WTC11 (cell line): ENCODE measurements at regions not wholly inside any gene's neighbourhood (a gene's known extent, or its start where the extent isn't known, plus 50 kb on each side); places are given as distances from the start of the nearest gene placed in this dataset.

Source experiments
- ATAC-seq: fragments of 200-7000 bp; cut with Tn5 transposase; 2 replicates; pipeline ENCODE4 v1.10.0; 2021; ENCODE audit warnings: mild to moderate bottlenecking, moderate library complexity
- CTCF ChIA-PET: fragments of 300-600 bp; sonication (Branson Sonifier 250); formaldehyde crosslinking; loops from one replicate; lab custom pipeline; 2021; ENCODE audit warnings: antibody characterized with exemption; lab: Charles Lee
- POLR2A ChIA-PET: fragments of 350-600 bp; sonication (Branson Sonifier 250); formaldehyde crosslinking; loops from one replicate; lab custom pipeline; 2021; ENCODE audit warnings: antibody characterized with exemption; lab: Charles Lee
- DNase-seq: peaks from one replicate; pipeline ENCODE4 v3.0.0; 2021; ENCODE audit warnings: low spot score
- H3K27ac Mint-ChIP-seq: 2 replicates; pipeline ENCODE4 v1.8.0; 2021; ENCODE audit warnings: mixed read lengths
- H3K27me3 Mint-ChIP-seq: 2 replicates; pipeline ENCODE4 v1.8.0; 2021; ENCODE audit warnings: low read depth, mild to moderate bottlenecking, moderate library complexity, mixed read lengths
- H3K36me3 Mint-ChIP-seq: 2 replicates; pipeline ENCODE4 v1.8.0; 2021; ENCODE audit warnings: mixed read lengths
- H3K4me1 Mint-ChIP-seq: 2 replicates; pipeline ENCODE4 v1.8.0; 2022; ENCODE audit warnings: mixed read lengths
- H3K4me3 Mint-ChIP-seq: 2 replicates; pipeline ENCODE4 v1.8.0; 2021; ENCODE audit warnings: mild to moderate bottlenecking, moderate library complexity, mixed read lengths
- H3K9me3 Mint-ChIP-seq: 2 replicates; pipeline ENCODE4 v1.8.0; 2021; ENCODE audit warnings: mixed read lengths
- ERG ChIP-seq: fragments of 250-450 bp; sonication (Bioruptor Pico); IDR thresholded peaks from 2 replicates; pipeline ENCODE4 v1.8.0; 2021; ENCODE audit warnings: mild to moderate bottlenecking
- ETV6 ChIP-seq: sonication (generic); formaldehyde crosslinking; IDR thresholded peaks from 2 replicates; pipeline ENCODE4 v1.8.1; 2022; ENCODE audit warnings: mild to moderate bottlenecking, missing genetic modification reagents
- FOXJ3 ChIP-seq: sonication (generic); formaldehyde crosslinking; IDR thresholded peaks from 2 replicates; pipeline ENCODE4 v1.9.0; 2021; ENCODE audit warnings: missing genetic modification reagents, mild to moderate bottlenecking, borderline replicate concordance
- FOXK1 ChIP-seq: sonication (generic); formaldehyde crosslinking; IDR thresholded peaks from 2 replicates; pipeline ENCODE4 v1.8.0; 2022; ENCODE audit warnings: mild to moderate bottlenecking, moderate library complexity, missing genetic modification reagents
- FOXP1 ChIP-seq: sonication (generic); formaldehyde crosslinking; IDR thresholded peaks from 2 replicates; pipeline ENCODE4 v1.8.0; 2022; ENCODE audit warnings: missing genetic modification reagents, mild to moderate bottlenecking, moderate library complexity, borderline replicate concordance
- GTF2I ChIP-seq: fragments of 250-450 bp; sonication (Bioruptor Pico); conservative IDR thresholded peaks from 2 replicates; pipeline ENCODE4 v1.4.0; 2021; ENCODE audit warnings: mild to moderate bottlenecking
- JAZF1 ChIP-seq: fragments of 250-450 bp; sonication (Bioruptor Pico); IDR thresholded peaks from 2 replicates; pipeline ENCODE4 v1.9.0; 2021; ENCODE audit warnings: moderate library complexity, mild to moderate bottlenecking, inconsistent platforms
- KAT7 ChIP-seq: sonication (generic); formaldehyde crosslinking; IDR thresholded peaks from 2 replicates; pipeline ENCODE4 v1.8.1; 2023; ENCODE audit warnings: missing genetic modification reagents, mild to moderate bottlenecking, borderline replicate concordance
- MXD4 ChIP-seq: fragments of 250-450 bp; sonication (Bioruptor Pico); IDR thresholded peaks from 2 replicates; pipeline ENCODE4 v1.8.0; 2021; ENCODE audit warnings: mild to moderate bottlenecking, moderate library complexity, borderline replicate concordance
- NR2C2 ChIP-seq: sonication (generic); formaldehyde crosslinking; IDR thresholded peaks from 2 replicates; pipeline ENCODE4 v1.8.0; 2022; ENCODE audit warnings: mild to moderate bottlenecking, missing genetic modification reagents
- OVOL2 ChIP-seq: fragments of 250-450 bp; sonication (Bioruptor Pico); IDR thresholded peaks from 2 replicates; pipeline ENCODE4 v1.9.0; 2021; ENCODE audit warnings: mild to moderate bottlenecking, borderline replicate concordance
- PRDM15 ChIP-seq: sonication (generic); formaldehyde crosslinking; IDR thresholded peaks from 2 replicates; pipeline ENCODE4 v1.8.0; 2022; ENCODE audit warnings: missing genetic modification reagents
- SMAD3 ChIP-seq: sonication (generic); formaldehyde crosslinking; IDR thresholded peaks from 2 replicates; pipeline ENCODE4 v1.8.0; 2022; ENCODE audit warnings: missing genetic modification reagents, mild to moderate bottlenecking, borderline replicate concordance
- ZNF219 ChIP-seq: sonication (generic); formaldehyde crosslinking; IDR thresholded peaks from 2 replicates; pipeline ENCODE4 v1.8.0; 2023; ENCODE audit warnings: missing genetic modification reagents, mild to moderate bottlenecking, borderline replicate concordance
- ZNF317 ChIP-seq: sonication (generic); formaldehyde crosslinking; IDR thresholded peaks from 2 replicates; pipeline ENCODE4 v1.8.1; 2023; ENCODE audit warnings: low read depth, mild to moderate bottlenecking, moderate library complexity, missing genetic modification reagents, borderline replicate concordance
- TF ChIP-seq, protein P1 (sequence below): sonication (generic); formaldehyde crosslinking; IDR thresholded peaks from 2 replicates; pipeline ENCODE4 v1.8.1; 2023; ENCODE audit warnings: mild to moderate bottlenecking, missing genetic modification reagents
- TF ChIP-seq, protein P2 (sequence below): sonication (generic); formaldehyde crosslinking; IDR thresholded peaks from 2 replicates; pipeline ENCODE4 v1.8.1; 2023; ENCODE audit warnings: mild to moderate bottlenecking, missing genetic modification reagents, moderate library complexity
- TF ChIP-seq, protein P3 (sequence below): fragments of 250-450 bp; sonication (Bioruptor Pico); IDR thresholded peaks from 2 replicates; pipeline ENCODE4 v1.9.0; 2021; ENCODE audit warnings: moderate library complexity, mild to moderate bottlenecking, inconsistent platforms, borderline replicate concordance
- TF ChIP-seq, protein P4 (sequence below): fragments of 250-450 bp; sonication (Bioruptor Pico); IDR thresholded peaks from 2 replicates; pipeline ENCODE4 v2.1.2; 2022; ENCODE audit warnings: mild to moderate bottlenecking, moderate library complexity
- TF ChIP-seq, protein P5 (sequence below): fragments of 250-450 bp; sonication (Bioruptor Pico); conservative IDR thresholded peaks from 2 replicates; pipeline ENCODE4 v1.9.0; 2021; ENCODE audit warnings: mild to moderate bottlenecking

- peaks cover 14% of the 10 kb centered on the region for H3K27me3 Mint-ChIP-seq
- H3K9me3 Mint-ChIP-seq: no peaks in the 10 kb centered on the region
- no peak overlapping the region for H3K4me3 Mint-ChIP-seq
- H3K36me3 Mint-ChIP-seq: no peaks in the 10 kb centered on the region
- peaks cover 38% of the 10 kb centered on the region for H3K4me1 Mint-ChIP-seq
- CTCF ChIA-PET: interaction anchor here (0.6 to 1.7 kb wide), 2 partner anchors 9 to 186 kb away, joined by 5 to 8 read pairs; no protein-coding TSS in a partner anchor
- DNase-seq (no peak), ATAC-seq (no peak)
- POLR2A ChIA-PET: no interaction called here
- H3K27ac Mint-ChIP-seq: no peak overlapping the region
- TF ChIP-seq SMAD3 (CRISPR knock-in tag): no peak
- TF ChIP-seq FOXJ3 (CRISPR knock-in tag): no peak
- no peak for TF ChIP-seq FOXK1 (CRISPR knock-in tag)
- no peak for TF ChIP-seq GTF2I
- TF ChIP-seq ZNF317 (CRISPR knock-in tag): no peak
- TF ChIP-seq, protein P1, sequence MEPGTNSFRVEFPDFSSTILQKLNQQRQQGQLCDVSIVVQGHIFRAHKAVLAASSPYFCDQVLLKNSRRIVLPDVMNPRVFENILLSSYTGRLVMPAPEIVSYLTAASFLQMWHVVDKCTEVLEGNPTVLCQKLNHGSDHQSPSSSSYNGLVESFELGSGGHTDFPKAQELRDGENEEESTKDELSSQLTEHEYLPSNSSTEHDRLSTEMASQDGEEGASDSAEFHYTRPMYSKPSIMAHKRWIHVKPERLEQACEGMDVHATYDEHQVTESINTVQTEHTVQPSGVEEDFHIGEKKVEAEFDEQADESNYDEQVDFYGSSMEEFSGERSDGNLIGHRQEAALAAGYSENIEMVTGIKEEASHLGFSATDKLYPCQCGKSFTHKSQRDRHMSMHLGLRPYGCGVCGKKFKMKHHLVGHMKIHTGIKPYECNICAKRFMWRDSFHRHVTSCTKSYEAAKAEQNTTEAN (CRISPR knock-in tag): no peak
- no peak for TF ChIP-seq FOXP1 (CRISPR knock-in tag)
- no peak for TF ChIP-seq MXD4 (CRISPR knock-in tag)
- TF ChIP-seq PRDM15: no peak
- TF ChIP-seq KAT7: no peak
- TF ChIP-seq, protein P2, sequence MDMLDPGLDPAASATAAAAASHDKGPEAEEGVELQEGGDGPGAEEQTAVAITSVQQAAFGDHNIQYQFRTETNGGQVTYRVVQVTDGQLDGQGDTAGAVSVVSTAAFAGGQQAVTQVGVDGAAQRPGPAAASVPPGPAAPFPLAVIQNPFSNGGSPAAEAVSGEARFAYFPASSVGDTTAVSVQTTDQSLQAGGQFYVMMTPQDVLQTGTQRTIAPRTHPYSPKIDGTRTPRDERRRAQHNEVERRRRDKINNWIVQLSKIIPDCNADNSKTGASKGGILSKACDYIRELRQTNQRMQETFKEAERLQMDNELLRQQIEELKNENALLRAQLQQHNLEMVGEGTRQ (CRISPR knock-in tag): no peak
- no peak for TF ChIP-seq ETV6 (CRISPR knock-in tag)
- no peak for TF ChIP-seq NR2C2 (CRISPR knock-in tag)
- TF ChIP-seq, protein P3, sequence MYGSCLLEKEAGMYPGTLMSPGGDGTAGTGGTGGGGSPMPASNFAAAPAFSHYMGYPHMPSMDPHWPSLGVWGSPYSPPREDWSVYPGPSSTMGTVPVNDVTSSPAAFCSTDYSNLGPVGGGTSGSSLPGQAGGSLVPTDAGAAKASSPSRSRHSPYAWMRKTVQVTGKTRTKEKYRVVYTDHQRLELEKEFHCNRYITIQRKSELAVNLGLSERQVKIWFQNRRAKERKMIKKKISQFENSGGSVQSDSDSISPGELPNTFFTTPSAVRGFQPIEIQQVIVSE (CRISPR knock-in tag): no peak
- TF ChIP-seq, protein P4, sequence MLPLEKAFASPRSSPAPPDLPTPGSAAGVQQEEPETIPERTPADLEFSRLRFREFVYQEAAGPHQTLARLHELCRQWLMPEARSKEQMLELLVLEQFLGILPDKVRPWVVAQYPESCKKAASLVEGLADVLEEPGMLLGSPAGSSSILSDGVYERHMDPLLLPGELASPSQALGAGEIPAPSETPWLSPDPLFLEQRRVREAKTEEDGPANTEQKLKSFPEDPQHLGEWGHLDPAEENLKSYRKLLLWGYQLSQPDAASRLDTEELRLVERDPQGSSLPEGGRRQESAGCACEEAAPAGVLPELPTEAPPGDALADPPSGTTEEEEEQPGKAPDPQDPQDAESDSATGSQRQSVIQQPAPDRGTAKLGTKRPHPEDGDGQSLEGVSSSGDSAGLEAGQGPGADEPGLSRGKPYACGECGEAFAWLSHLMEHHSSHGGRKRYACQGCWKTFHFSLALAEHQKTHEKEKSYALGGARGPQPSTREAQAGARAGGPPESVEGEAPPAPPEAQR (CRISPR knock-in tag): no peak
- no peak for TF ChIP-seq JAZF1
- no peak for TF ChIP-seq ERG
- TF ChIP-seq, protein P5, sequence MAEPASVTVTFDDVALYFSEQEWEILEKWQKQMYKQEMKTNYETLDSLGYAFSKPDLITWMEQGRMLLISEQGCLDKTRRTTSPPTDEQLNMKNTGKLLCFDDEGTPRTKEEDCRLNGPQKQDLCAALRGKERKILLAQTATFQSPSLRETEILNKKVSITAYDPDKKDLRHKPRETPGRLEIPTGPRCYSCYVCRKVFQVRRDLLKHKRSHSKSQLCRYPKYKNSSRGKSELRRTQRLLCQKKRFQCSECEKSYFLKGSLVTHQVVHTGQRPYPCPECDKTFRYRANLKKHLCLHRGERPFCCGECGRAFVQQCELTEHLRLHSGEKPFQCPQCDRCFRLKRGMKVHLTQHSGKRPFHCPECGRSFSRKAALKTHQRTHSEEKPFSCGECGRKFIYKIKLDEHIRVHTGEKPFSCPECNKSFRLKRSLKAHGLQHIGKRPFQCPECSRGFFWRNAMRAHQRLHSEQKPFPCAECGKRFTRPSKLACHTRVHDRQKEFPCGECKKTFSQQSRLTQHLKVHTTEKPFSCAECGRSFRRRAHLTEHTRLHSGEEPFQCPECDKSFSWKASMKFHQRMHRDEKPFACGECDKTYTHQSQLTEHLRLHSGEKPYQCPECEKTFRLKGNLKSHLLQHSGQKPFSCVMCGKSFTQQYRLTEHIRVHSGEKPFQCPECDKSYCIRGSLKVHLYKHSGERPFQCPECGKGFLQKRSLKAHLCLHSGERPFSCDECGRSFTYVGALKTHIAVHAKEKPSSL: no peak
- no peak for TF ChIP-seq OVOL2
- no peak for TF ChIP-seq ZNF219 (CRISPR knock-in tag)
Measured at GRCh38 chr20:21018576-21018975, 87.6 kb downstream of the LINC00237 start.
